Daoy (cell line): ENCODE measurements at regions not wholly inside any gene's neighbourhood (a gene's known extent, or its start where the extent isn't known, plus 50 kb on each side); places are given as distances from the start of the nearest gene placed in this dataset.
"Not testable (repeated sequence)": the region's sequence is repeated elsewhere in the genome, so short reads cannot be mapped to it uniquely, and the experiment has no call there.

Experiments used
- DNase-seq: peaks from one replicate; pipeline ENCODE4 v3.0.0-alpha.2; 2015; ENCODE audit warnings: low read depth

- not testable (repeated sequence) for DNase-seq
Observed at GRCh38 chr2:111569356-111570199, 314.4 kb downstream of the ANAPC1 start.

GRCh38 chr2:111570300-111571114 lies 313.5 kb downstream of the ANAPC1 start:
- not testable (repeated sequence) for DNase-seq

DNA sequence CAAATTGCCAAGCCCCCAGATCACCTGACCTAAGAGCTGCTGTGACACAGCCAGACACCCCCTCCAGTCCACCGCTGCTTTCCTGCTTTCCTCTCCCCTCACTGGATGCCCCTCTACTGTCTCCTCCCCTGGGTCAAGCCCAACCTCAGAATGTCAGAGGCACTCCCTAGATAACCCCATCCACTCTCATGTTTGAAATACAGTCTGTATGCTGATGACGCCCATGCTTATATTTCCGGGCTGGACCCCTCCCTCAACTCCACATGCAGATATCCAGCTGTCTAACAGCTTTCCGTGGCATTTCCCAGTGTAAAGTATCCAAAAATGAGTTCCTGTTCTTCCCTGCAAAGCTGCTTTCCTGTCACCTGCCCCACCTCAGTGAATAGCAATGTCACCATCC lies 309.2 kb downstream of the ANAPC1 start:
- not testable (repeated sequence) for DNase-seq

DNA sequence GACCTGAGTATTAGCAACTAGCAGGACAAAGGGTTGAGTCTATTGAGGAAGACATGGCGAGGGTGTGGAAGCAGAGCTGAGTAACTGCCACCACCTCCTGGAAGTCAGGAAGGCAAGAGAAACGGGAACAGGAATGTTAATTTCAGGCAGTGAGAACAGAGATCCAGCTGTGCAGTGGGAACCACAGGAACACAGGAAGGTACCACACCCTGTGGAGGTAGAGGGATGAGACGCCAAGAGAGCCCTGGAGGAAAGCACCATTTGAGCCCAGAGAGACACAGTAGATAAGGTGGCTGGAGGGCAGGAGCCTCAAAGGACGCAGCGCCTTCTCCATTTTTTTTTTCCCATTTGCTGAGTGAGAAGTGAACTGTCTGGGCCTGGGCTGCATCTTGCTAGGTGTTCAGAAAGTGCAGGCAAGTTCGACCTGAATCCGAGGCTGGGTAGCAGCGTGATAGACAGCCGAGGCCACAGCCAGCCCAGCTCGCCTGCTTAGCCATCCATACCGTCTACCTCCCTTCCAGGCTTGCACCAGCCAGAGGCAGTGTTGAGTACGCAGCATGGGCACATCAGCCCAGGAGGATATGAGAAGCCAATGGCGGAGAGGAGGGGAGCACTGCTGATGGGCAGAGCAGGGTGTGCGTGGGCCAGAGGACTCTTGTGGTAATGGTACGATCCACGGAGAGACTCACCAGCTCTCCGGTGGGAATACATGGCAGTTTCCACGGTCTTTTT lies 306.7 kb downstream of the ANAPC1 start:
- not testable (repeated sequence) for DNase-seq

DNA sequence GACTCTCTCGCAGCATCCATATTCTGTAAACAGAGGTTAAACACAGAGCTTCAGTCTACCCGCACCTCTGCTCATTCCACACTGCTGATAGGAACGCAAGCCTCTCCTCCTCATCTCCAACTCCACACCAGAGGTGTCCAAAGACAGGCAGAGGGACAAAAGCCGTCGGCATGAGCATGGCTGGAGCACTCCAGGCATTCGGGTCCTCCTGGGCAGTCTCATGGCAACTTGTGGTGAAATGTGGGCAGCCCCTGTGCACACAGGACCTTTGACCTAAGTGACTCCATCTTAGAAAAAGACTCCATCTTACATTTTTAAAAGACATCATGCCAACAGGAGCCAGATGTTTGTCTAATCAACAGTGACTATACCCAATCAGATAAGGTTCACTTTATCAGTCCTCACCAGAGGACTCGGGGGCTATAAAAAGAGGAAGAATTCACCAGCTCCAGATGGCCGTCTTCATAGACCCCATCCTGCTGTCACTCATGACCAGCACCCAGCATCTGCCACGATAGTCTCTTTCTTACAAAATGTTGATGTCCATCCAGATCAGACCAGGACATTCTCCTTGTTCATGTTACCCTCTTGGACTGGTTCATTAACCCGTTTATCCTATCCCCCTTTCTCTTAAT lies 304.4 kb downstream of the ANAPC1 start:
- not testable (repeated sequence) for DNase-seq

DNA sequence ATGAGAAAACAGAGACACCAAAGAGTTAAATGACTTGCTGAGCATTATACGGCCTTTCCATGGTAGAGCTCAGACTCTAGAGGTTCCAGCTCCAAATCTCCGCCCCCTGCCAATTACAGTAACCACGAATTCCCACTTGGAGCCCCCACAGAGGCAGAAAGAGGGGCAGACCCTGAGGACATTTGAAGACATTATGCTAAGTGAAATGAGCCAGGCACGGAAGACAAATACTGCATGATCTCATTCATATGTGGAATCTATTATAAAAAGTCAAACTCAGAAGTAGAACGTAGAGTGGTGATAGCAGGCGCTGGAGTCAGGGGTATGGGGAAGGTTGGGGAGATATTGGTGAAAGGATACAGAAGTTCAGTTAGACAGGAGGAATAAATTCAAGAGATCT lies 303.4 kb downstream of the ANAPC1 start:
- DNase-seq, result not testable (repeated sequence)

GRCh38 chr2:111582090-111582489 lies 301.9 kb downstream of the ANAPC1 start:
- DNase-seq, result not testable (repeated sequence)

GRCh38 chr2:111583480-111583879 lies 300.5 kb downstream of the ANAPC1 start:
- not testable (repeated sequence) for DNase-seq

DNA sequence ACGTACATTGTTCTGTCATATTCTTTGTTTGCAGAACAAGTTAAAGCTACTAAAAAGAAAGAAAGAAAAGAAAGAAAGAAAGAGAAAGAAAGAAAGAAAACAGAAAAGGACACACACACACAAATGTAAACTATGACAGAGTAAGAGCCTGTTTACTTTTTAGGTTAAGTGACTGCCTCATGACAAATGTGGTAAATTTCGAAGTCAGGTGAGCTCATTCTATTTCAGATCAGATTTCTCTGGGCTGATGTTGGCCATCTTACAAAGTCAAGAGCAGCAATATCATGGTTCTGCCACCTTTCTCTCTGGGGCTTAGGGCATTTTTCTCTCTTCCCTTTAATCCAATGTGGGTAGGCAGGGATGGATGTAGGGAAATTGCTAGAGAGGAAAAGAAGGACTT lies 299.5 kb downstream of the ANAPC1 start:
- DNase-seq, result not testable (repeated sequence)

DNA sequence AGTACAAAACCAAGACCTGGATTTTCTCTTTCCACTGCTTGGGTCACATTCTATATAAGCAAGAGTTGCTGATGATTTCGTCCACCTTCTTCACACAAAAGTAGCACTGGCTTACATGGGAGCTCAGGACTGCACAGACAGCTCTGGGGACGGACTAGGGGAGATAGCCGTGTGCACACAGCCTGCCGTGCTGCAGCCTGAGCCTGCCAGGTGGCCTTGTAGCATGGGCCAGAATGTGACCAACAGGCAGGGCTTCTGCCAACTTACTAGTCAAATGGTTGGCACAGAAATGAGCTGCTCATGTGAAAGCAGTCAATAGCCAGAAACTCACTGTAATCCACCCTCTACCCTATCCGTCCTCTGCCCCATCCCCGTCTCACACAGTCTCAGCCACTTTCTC lies 299.0 kb downstream of the ANAPC1 start:
- DNase-seq, result not testable (repeated sequence)

DNA sequence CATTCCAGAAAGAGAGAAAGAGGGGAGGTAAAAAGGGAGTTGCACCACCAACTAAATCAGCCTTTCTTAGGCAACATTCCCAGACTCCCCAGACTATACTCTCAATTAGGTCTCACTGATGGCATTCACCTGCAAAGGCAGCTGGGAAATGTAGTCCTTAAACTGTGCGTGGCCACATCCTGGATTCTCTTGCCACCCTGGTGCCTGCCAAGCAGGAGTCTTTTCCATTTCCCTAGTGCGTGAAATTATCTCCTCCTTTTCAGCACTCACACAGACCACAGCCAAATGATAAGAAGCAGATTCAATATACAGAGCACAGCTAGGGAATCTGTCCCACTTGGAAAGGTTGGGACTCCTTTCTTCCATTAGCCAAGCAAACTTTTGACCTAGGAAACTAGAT lies 298.0 kb downstream of the ANAPC1 start:
- DNase-seq, result not testable (repeated sequence)

DNA sequence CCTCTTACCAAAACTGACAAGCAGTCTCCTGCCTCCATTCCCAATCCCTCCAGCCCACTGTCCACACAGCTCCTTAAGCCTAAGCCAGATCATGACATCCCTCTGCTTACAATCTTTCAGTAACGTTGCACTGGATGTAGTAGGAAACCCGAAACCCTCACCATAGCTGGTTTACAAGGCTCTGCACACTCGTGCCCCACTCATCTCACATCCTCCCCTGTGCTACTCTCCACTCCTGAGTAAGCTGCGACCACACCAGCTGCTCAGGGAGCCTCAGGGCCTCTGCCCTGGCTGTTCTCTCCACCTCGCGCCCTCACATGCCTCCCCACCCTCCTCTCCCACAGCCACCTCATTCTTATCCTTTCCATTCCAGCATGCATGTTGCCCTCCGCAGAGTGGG lies 288.9 kb downstream of the ANAPC1 start:
- not testable (repeated sequence) for DNase-seq

- not testable (repeated sequence) for DNase-seq
Observed at GRCh38 chr2:111596808-111597705, 286.9 kb downstream of the ANAPC1 start.

- DNase-seq, result not testable (repeated sequence)
Observed at GRCh38 chr2:111598944-111599343, 285.0 kb downstream of the ANAPC1 start.

DNA sequence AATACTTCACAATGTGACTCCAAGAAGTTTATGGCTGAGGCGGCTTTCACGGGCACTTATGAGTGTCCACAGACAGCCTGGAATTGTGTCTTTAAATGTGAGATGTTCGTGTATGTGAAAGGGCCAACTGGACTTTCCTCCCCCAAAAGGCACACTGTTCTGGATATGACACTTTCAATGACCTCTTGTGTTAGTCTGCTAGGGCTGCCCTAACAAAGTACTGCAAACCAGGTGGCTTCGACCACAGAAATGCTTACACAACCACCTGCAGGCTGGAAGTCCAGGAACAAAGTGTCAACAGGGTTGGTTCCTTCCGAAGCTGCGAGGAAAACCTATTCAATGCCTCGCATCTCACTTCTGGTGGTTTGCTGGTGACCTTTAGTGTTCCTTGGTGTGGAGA lies 281.7 kb downstream of the ANAPC1 start:
- DNase-seq, result not testable (repeated sequence)

DNA sequence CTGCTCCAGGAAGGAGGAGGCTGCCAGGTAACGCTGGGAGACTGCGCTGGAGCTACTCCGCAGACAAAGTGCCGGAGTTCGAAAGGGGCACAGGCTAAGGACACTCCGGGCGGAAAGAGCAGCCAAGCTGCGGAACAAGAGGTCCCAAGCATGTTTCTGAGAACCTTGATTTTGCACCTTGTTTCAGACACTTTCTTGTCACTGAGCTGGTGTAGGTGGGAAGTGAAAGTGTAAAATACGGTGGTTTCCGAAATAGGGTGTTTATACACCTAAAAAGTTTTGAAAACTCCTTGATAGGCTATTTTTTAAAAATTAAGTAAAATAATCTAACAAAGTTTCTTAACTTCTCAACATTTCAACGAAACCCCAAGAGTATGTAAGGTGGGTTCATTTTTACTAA lies 278.2 kb downstream of the ANAPC1 start:
- DNase-seq, result not testable (repeated sequence)

- not testable (repeated sequence) for DNase-seq
Observed at GRCh38 chr2:111606632-111607031, 277.4 kb downstream of the ANAPC1 start.

DNA sequence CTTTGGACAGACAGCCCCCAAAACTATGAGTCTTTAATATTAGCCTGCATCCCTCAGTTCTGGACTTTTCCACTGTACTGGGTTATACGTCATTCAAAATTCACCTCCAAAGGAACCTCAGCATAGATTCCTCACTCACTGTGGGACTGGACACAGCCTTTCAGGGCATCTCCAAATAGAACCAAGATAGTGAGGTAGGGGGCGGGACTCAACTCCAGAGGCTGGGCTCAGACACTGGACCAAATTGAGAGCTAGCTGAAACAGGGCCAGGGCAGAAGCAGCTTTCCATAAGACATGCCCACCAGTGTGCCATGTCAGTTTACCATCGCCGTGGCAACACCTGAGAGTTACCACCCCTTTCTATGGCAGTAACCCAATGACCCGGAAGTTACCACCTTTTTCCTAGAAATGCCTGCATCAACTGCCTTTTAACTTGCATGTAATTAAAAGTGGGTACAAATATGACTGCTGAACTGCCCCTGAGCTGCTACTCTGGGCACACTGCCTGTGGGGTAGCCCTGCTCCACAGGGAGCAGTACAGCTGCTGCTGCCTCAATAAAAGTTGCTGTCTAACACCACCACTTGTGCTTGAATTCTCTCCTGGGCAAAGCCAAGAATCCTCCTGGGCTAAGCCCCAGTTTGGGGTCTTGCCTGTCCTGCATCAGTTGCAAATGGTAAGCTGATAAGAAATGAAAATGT lies 274.7 kb downstream of the ANAPC1 start:
- DNase-seq, result not testable (repeated sequence)

GRCh38 chr2:111610035-111610434 lies 274.0 kb downstream of the ANAPC1 start:
- not testable (repeated sequence) for DNase-seq
